ENCODE measurements at regions not wholly inside any gene's neighbourhood (a gene's known extent, or its start where the extent isn't known, plus 50 kb on each side); places are given as distances from the start of the nearest gene placed in this dataset.

DNA sequence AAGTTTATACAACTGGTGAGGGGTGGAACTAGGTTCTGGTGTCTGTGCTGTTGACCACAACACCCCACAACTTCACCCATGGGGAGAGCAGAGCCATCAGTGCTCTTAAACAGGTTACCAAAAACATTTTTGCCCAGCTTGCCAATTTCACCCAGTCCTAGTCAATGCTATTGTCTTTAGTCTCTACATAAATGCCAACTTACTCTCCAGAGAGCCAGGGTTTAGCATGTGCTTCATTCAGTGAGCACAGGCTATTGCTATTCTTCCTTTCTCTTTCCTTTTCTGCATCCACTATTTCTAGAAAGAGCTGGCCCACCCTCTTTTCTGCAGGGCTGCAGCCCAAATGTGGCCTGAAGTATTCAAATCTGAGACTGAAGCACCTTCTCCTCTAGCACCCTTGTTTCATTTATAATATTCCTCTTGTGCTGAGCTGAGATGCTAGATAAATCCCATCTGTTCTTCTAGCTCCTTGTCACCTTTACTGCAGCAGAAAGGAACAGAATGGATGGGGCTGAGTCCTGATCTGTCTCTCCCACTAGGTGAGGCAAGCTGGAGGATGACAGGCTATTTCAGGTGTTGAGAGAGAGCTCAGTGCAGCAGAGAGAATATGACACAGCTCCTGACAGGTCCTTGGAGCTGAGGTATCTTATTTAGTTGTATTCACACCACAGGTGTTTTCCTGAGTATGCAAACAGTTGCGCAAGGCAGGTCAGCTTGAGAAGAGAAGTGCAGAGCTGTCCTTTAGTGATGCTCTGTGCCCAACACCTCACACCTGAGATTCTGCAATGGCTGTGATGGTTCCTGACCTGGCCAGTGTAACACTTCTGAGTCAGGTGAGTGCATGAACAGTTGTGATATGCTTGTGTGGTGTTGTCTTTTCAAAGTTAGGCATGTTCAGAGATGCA is 819.2 kb downstream of the CCSER2 start:
- no peak for DNase-seq
- no peak overlapping the region for H3K27ac Mint-ChIP-seq (ENCODE audit: unreplicated experiment)
- H3K9me3 Mint-ChIP-seq (ENCODE audit: low read depth, unreplicated experiment): peaks cover 3% of the 10 kb centered on the region
- no peaks in the 10 kb centered on the region for H3K27me3 Mint-ChIP-seq (ENCODE audit: unreplicated experiment)
- H3K4me1 Mint-ChIP-seq (ENCODE audit: low read depth, unreplicated experiment): no peaks in the 10 kb centered on the region
- no TSS peak for BruUV-seq (replicated peaks)
- intact Hi-C loops (cut with micrococcal nuclease; ENCODE audit: unreplicated experiment): no loop called here
- no peaks in the 10 kb centered on the region for H3K36me3 Mint-ChIP-seq (ENCODE audit: insufficient read depth, unreplicated experiment)
- CTCF ChIA-PET: no interaction called here
- TF ChIP-seq, protein P1, sequence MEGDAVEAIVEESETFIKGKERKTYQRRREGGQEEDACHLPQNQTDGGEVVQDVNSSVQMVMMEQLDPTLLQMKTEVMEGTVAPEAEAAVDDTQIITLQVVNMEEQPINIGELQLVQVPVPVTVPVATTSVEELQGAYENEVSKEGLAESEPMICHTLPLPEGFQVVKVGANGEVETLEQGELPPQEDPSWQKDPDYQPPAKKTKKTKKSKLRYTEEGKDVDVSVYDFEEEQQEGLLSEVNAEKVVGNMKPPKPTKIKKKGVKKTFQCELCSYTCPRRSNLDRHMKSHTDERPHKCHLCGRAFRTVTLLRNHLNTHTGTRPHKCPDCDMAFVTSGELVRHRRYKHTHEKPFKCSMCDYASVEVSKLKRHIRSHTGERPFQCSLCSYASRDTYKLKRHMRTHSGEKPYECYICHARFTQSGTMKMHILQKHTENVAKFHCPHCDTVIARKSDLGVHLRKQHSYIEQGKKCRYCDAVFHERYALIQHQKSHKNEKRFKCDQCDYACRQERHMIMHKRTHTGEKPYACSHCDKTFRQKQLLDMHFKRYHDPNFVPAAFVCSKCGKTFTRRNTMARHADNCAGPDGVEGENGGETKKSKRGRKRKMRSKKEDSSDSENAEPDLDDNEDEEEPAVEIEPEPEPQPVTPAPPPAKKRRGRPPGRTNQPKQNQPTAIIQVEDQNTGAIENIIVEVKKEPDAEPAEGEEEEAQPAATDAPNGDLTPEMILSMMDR (IDR thresholded peaks at IDR 0.05; ENCODE audit: unreplicated experiment): no peak
- no peak overlapping the region for H3K4me3 Mint-ChIP-seq (ENCODE audit: low read depth, unreplicated experiment)

DNA sequence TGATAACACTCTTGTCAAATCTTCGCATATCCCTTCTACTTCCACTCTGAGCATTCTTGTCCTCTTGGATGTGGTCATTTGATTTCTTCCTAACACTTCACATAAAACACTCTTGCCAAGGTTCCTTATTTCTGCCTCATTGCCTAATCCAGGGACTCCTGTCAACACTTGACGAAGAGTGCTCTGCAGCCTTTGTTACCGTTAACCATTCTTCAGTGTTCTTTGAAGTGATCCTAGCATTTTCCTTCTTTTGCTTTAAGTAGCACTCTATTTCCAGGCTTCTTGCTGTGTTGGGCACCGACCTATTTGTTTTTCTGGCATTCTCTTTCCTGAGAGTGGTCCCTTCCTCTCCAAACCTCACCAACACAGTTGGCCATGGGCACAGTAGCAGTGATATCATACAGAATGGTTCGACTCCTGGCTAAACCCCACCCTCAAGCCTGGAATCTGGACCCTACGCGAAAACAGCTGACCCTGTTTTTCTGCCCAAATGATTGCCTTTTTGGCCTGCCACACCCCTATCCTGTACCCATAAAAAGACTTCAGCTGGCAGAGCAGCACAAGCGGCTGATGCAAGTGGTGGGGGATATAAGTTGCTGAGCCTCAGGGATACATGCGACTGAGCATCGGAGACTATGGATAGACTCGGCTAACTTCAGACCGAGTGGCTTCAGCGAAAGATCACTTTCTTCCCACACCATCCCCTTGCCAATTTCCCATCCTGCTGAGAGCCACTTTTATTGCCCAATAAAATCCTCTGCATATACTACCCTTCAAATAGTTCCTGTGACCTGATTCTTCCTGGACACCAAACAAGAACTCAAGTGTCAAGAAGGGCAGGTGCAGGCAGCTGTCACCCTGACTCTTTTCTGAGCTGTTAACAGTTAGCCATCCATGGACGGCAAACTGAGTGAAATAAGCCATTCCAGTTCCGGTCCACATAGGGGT is 820.6 kb downstream of the CCSER2 start:
- Mint-ChIP-seq H3K4me1 (ENCODE audit: low read depth, unreplicated experiment) (no peaks in the 10 kb centered on the region), H3K36me3 (ENCODE audit: insufficient read depth, unreplicated experiment) (no peaks in the 10 kb centered on the region), H3K27ac (ENCODE audit: unreplicated experiment) (no peak overlapping the region), H3K9me3 (ENCODE audit: low read depth, unreplicated experiment) (peaks cover 3% of the 10 kb centered on the region), H3K4me3 (ENCODE audit: low read depth, unreplicated experiment) (no peak overlapping the region), H3K27me3 (ENCODE audit: unreplicated experiment) (no peaks in the 10 kb centered on the region)
- CTCF ChIA-PET: no interaction called here
- intact Hi-C loops (cut with micrococcal nuclease; ENCODE audit: unreplicated experiment): no loop called here
- no TSS peak for BruUV-seq (replicated peaks)
- TF ChIP-seq, protein P1 (IDR thresholded peaks at IDR 0.05; ENCODE audit: unreplicated experiment): no peak
- no peak for DNase-seq

DNA sequence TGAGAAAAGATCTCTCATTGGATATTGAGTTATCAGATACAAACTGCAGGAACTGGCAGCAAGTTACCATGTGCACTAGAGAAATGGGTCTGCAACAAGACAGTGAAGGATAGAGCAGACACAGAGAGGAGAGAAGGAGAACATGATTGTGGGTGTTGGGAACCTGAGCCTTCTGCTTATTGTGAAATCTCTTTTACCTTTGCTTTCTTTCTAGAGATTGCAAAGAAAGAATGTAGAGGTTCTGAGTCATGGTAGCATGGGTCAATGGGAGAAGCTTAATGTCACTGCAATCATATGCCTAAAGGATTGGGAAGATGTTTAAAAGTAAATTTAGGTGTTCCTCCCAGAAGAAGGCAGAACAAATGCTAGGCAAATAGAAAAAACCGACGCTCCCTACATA is 821.4 kb downstream of the CCSER2 start:
- TF ChIP-seq, protein P1 (IDR thresholded peaks at IDR 0.05; ENCODE audit: unreplicated experiment): no peak
- intact Hi-C loops (cut with micrococcal nuclease; ENCODE audit: unreplicated experiment): no loop called here
- H3K36me3 Mint-ChIP-seq (ENCODE audit: insufficient read depth, unreplicated experiment): no peaks in the 10 kb centered on the region
- no peak for DNase-seq
- H3K27ac Mint-ChIP-seq (ENCODE audit: unreplicated experiment): no peak overlapping the region
- H3K9me3 Mint-ChIP-seq (ENCODE audit: low read depth, unreplicated experiment): no peaks in the 10 kb centered on the region
- no peaks in the 10 kb centered on the region for H3K4me1 Mint-ChIP-seq (ENCODE audit: low read depth, unreplicated experiment)
- no TSS peak for BruUV-seq (replicated peaks)
- H3K27me3 Mint-ChIP-seq (ENCODE audit: unreplicated experiment): no peaks in the 10 kb centered on the region
- CTCF ChIA-PET: no interaction called here
- H3K4me3 Mint-ChIP-seq (ENCODE audit: low read depth, unreplicated experiment): no peak overlapping the region

DNA sequence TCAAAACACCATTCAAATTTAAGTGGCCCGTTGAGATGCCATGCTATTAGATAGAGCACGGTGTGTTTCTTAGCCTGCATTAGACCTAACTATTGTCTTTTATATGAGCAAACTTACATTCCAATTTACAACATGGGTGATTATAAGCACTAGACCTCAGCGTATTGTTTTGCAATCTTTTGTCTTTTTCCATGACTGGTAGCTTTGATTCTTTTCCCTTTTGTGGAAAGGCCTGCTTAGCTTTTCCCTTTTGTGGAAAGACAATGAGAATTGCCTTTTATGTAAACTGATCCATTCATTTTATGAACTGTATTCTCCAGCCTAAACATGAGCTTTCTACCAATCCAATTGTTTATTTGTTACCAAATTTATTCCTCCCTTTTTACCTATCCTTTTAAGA is 823.1 kb downstream of the CCSER2 start:
- intact Hi-C loops (cut with micrococcal nuclease; ENCODE audit: unreplicated experiment): no loop called here
- no peaks in the 10 kb centered on the region for H3K36me3 Mint-ChIP-seq (ENCODE audit: insufficient read depth, unreplicated experiment)
- H3K9me3 Mint-ChIP-seq (ENCODE audit: low read depth, unreplicated experiment): no peaks in the 10 kb centered on the region
- H3K4me3 Mint-ChIP-seq (ENCODE audit: low read depth, unreplicated experiment): no peak overlapping the region
- TF ChIP-seq, protein P1 (IDR thresholded peaks at IDR 0.05; ENCODE audit: unreplicated experiment): no peak
- CTCF ChIA-PET: no interaction called here
- DNase-seq: no peak
- no TSS peak for BruUV-seq (replicated peaks)
- H3K27ac Mint-ChIP-seq (ENCODE audit: unreplicated experiment): no peak overlapping the region
- no peaks in the 10 kb centered on the region for H3K27me3 Mint-ChIP-seq (ENCODE audit: unreplicated experiment)
- no peaks in the 10 kb centered on the region for H3K4me1 Mint-ChIP-seq (ENCODE audit: low read depth, unreplicated experiment)
